NCI-H748 treated with DMSO at 0.1 percent for 48 hours (cell line): ENCODE measurements at regions not wholly inside any gene's neighbourhood (a gene's known extent, or its start where the extent isn't known, plus 50 kb on each side); places are given as distances from the start of the nearest gene placed in this dataset.

Experiments
- DNase-seq: peaks from one replicate; lab custom pipeline; 2025; lab: John Stamatoyannopoulos, UW

GRCh38 chrX:25219480-25219879, 203.7 kb upstream of the ARX start:
- DNase-seq: no peak

DNA sequence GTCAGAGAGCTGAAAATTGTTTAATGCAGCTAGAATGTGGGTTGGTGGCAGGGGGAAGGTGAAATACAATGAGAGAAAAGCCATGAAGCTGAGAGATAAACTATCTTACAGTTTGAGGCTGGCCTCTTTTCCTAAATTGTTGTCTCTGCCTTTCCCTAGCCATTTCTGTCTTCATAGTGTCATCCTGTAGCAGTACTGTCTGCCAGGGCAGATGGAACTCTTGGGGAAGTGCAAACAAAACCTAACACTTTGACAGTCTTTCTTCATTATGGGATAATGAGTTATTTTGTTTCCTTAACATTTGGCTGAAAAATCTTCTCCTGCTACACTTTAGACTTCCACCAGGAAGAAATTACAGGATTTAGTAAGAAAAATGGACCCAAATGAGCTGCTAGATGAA, 197.8 kb upstream of the ARX start:
- no peak for DNase-seq

DNA sequence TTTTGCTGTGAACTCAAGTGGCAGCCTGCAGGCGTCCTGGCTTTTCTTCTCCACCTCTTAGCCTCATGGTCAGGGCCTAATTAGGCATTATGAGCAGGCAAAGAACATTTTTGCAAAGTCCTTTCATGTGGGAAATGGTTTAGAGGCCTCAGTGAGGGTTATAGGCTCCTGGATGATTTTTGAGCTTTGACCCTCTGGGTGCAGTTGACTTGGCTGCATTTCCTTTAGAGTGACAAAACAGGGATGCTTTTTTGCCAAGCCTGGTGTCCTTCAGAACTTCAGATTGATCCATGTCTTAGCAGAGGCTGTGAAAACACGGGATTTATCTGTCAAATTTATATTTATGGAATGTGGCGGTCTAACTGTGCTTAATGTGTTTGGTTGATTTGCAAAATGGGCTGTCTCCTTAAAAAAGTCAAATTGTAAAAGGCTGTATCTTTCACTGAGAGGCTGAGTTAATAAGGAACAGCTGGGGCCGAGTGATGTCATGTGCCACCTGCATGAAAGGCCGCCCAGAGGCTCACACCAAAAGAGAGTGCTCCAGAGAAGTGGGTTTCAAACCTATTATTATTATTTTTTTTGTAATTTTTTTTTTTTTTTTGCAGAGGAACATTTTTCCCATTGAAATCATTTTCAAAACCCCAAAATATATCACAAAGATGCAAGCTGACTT, 192.2 kb upstream of the ARX start:
- no peak for DNase-seq

GRCh38 chrX:25206778-25207177, 191.0 kb upstream of the ARX start:
- DNase-seq: no peak

DNA sequence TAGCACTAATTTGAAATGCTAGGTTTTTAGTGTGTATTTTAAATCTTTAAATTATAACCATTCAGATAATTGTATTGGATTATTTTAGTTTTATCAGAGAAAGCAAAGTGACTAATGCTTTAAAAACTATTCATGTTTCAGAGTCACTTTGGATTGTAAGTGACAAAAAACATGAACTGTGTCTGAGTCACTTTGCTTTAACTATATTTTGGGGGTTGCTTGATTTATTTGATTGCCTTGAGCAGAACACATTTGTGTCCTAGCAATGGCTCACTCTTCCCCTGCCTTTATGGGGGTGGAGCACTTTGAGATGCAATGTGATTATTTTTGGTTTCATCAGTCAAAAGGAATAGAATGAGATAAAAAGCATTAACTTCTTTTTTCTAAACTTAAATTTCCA, 188.4 kb upstream of the ARX start:
- DNase-seq: no peak

DNA sequence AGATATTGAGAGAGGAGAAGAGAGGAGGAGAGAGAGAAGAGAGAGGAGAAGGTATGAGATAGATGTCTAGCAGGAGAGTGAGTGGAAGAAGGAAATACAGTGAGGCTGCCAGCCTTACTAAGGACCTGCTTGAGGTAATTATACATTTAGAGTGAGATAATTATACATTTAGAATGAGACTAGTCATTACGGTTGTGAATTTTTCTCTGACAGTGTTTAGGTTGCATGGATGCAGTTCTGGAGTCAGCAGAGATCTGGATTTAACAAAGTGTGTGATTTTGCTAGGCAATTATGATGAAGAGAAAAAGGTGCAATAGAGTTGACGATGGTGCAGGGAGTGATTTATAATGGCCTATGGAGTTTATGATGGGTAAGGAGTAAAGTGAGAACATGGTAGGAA, 187.1 kb upstream of the ARX start:
- no peak for DNase-seq

DNA sequence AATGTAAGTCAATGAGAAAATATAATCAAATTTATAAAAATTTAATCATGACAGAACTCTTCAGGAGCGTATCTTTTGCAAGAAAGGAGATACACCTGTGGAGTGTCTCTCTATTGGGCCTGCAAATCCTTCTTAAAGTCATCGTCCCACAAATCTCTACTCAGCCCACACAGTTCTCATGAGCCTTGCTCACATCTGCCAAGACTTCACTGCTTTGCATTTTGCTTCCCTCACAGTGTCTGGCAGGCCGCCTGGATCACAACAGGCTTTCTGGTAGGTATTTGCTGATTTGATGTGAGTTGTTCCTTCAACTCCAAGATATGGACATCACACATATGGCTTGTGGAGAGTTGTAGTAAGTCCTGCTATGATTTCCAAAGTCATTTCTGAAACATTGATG, 183.1 kb upstream of the ARX start:
- DNase-seq: no peak

DNA sequence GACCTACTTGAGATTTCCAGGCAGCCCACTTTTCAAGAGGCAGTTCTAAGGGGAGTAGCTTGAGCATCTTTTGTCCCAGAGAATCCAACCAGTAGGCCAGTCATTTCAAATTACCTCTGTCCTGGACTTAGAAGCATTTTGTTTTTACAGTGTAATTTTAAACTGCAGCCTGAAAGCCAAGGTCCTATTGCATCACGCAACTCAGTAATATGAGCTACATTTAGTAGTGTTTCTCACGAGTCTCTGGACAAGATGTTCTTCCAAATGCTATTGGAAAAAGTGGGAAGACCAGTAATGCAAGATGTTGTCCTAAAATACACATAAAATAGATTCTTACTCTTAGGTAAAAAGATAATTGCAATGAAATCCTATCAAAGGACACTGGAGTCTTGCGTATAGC, 182.5 kb upstream of the ARX start:
- DNase-seq: no peak

DNA sequence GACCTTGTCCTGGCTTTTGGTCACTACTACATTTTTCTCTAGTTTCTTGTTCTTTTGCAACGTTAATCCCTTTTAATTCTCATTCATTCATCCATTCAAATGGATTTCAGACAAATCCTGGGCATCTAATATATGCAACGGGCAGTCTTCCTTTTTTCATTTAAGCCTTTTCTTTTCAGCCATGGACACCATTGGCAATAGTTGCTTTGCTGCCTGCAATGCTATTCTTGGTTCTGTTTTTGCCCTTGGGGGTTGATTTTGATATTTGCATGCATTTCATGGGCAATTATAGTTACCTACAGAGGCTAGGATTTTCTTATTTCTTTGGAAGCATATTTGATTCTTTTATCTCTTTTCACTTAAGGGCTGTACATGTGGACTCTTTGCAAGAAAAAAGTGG, 180.5 kb upstream of the ARX start:
- DNase-seq: no peak

DNA sequence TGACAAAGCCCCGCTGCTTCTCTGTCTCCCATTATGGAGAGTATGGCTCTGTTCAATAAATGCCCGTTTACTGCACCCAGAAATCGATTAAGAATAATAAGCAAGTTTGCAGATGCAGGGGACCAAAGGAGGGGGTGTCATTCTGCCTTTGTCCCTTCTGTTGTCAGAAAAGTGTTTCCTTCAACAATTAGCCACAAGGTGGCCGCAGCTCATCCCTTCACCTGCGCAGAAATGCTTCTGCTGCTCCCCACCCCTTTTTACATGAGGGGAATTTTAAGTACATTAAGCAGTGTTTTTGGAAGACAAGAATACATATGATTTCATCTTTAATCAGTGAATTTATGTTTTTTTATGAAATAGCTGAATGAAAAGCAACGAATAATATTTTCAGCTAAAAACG, 175.6 kb upstream of the ARX start:
- DNase-seq: no peak

GRCh38 chrX:25181775-25182174, 166.0 kb upstream of the ARX start:
- DNase-seq: no peak

- no peak for DNase-seq
Measured at GRCh38 chrX:25180242-25180641, 164.5 kb upstream of the ARX start.

DNA sequence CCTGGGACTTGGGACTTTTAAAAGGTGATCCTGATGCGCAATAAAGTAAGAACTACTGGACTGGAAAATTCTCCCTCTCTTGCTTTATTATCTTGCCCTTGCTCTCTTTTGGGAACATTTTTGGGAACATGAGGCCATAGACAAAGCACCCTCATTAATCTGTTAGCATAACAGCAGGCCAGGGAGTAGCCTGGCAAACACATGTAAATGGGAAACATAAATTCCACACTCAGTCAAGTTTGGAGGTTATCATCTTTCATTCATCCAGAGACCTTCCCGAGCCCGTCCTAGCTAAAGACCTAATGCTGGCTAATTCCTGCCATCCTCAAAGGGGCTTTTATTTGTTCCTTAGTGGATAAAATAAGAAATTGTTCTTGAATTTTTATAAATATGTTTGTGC, 162.8 kb upstream of the ARX start:
- no peak for DNase-seq

DNA sequence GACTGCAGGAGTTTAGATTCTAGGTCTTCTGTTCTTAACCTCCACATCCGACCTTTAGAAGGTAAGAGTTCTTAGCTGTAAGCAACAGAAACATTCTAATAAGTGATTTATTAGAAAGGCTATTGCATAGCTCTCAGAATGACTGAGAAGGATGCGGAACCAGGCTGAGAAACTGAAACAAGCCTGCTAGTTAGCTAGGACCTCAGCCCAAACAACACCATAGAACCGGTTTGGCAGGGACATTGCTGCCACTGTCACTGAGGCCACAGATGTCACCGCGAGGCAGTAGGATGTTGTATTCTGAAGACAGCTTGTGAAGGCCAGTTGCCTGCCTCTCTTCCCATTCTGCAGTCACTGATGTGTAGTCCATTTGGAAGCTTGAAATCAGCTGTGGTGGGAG, 160.0 kb upstream of the ARX start:
- DNase-seq: no peak

- no peak for DNase-seq
Measured at GRCh38 chrX:25175171-25175570, 159.4 kb upstream of the ARX start.

- DNase-seq: no peak
Measured at GRCh38 chrX:25166546-25166945, 150.8 kb upstream of the ARX start.

- no peak for DNase-seq
Measured at GRCh38 chrX:25166145-25166544, 150.4 kb upstream of the ARX start.

GRCh38 chrX:25158635-25159034, 142.9 kb upstream of the ARX start:
- no peak for DNase-seq

DNA sequence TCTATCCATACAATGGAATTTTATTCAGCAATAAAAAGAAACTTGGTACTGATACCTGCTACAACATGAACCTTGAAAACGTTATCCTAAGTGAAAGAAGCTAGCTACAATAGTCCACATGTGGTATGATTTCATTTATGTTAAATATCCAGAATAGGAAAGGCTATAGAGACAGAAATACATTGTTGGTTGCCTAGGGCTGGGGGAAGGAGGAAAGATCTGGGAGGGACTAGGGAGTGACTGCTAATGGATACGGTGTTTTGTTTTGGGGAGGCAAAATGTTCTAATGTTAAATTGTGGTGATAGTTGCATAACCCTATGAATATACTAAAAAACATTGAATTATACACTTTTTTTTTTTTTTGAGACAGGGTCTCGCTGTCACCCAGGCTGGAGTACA, 141.1 kb upstream of the ARX start:
- no peak for DNase-seq

- DNase-seq: peak; percentile 75
Measured at GRCh38 chrX:25156323-25156722, 140.6 kb upstream of the ARX start.

DNA sequence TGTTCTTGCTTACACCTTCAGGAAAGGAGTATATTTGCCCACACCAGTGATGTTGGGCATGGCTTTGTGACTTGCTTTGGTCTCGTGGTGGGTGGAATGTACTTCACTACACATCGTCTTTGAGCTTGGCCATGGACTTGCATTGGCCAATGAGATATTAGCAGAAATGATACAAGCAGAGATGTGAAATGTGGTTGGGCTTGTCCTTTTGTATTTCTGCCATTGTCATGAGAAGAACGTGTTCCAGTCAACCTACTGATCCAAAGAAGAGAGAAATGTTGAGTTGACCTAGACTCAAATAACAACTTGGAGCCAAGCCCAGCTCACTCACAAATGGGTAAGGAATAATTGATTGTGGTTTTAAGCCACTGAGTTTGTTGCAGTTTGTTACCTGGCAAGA, 138.4 kb upstream of the ARX start:
- DNase-seq: no peak

DNA sequence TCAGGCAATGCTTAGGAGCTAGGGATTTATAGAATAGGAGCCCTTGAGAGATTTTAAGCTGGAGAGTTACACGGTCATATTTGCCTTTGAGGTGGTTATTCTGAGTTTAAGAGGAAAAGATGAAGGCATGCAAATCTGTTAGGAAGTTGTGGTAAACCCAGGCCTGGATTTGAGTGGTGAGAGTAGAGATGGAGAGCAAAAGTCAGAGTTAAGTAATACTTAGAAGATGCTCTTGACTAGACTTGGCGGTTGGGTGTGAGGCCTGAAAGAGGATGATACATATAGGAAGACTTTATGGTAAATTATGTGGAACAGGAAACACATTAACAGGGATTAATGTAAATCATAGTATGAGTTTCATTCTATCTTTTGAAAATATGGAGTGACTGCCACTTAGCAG, 136.0 kb upstream of the ARX start:
- DNase-seq: no peak

- DNase-seq: peak; percentile 40
Measured at GRCh38 chrX:25144043-25144940, 128.5 kb upstream of the ARX start.

- DNase-seq: no peak
Measured at GRCh38 chrX:25143596-25143995, 127.8 kb upstream of the ARX start.
